ENCODE measurements at regions not wholly inside any gene's neighbourhood (a gene's known extent, or its start where the extent isn't known, plus 50 kb on each side); places are given as distances from the start of the nearest gene placed in this dataset.

DNA sequence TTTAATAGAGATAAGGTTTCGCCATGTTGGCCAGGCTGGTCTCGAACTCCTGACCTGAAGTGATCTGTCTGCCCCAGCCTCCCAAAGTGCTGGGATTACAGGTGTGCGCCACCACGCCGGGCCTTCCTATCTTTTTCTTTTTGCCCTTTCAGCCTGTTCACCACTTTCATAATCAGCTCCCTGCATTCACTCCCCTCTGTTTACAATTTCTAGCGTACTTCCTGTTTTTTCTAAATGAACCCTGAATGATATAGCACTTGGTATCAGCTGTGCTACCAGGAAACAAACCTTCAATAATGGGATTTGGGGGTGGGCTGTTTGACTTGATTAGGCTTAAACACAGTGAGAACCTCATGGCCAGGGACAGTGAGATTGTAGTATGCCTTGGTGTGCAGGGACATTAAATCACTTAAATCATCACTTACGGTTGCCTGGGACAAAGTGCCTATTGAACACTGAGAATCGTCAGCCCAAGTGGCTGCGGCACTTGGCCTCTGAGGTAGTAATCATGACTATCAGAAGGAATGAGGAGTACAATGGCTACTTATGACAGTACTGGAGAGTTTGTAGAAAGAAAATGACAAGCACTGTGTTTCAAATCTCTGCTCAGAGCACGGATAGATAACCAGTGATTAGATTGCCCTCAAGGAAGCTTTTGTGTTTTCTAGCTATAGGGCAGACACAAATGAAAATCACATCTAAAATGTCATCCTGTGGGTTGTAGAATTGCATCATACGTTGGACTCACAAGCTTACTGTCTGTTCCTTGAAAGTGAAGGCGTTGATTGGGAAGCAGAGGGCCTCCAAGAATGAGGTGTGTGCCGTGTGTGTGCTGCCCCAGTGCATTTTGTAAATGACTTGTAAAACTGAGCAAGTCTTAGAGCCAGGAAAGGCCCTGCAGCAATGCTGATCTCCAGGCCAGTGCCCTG lies 661.8 kb downstream of the MATN1 start:
- DNase-seq (ENCODE audit: insufficient read length, low spot score) (no peak), FAIRE-seq (no peak)
- TF ChIP-seq POU2F2 (IDR thresholded peaks at IDR 0.05; ENCODE audit: low read depth, low read length) = no peak
- TF ChIP-seq POLR2AphosphoS5 (IDR thresholded peaks at IDR 0.05; ENCODE audit: low read depth, low read length) = no peak
- no peak for TF ChIP-seq PAX5 (IDR thresholded peaks at IDR 0.05; ENCODE audit: insufficient read depth, low read length, severe bottlenecking)
- TF ChIP-seq TAF1 (IDR thresholded peaks at IDR 0.05; ENCODE audit: low read depth, low read length) = no peak
- TF ChIP-seq POLR2A (IDR thresholded peaks at IDR 0.05; ENCODE audit: low read depth, low read length) = no peak
- no peak for TF ChIP-seq SPI1 (IDR thresholded peaks at IDR 0.05; ENCODE audit: low read depth, low read length)

DNA sequence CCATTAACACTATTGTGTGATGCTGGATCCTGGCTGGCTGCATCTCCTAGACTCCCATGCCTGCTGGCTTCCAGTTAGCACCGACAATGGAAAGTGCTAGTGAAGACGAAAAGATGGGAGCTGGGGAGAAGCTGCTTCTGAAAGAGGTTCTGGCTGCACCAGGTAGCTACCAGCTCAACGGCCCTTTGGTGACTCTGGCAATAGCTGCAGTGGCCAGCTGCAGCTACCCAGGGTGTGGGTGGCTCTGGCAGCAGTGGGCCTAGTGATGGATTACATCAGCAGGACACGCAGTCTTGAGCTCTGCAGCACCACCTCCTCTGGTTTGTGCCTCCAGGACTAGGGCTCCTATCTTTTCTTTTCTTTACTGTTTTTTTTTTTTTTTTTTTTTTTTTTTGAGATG lies 662.6 kb downstream of the MATN1 start:
- DNase-seq (ENCODE audit: insufficient read length, low spot score) (no peak), FAIRE-seq (no peak)
- TF ChIP-seq SPI1 (IDR thresholded peaks at IDR 0.05; ENCODE audit: low read depth, low read length) (no peak), POU2F2 (IDR thresholded peaks at IDR 0.05; ENCODE audit: low read depth, low read length) (no peak), TAF1 (IDR thresholded peaks at IDR 0.05; ENCODE audit: low read depth, low read length) (no peak), PAX5 (IDR thresholded peaks at IDR 0.05; ENCODE audit: insufficient read depth, low read length, severe bottlenecking) (no peak), POLR2AphosphoS5 (IDR thresholded peaks at IDR 0.05; ENCODE audit: low read depth, low read length) (no peak)

DNA sequence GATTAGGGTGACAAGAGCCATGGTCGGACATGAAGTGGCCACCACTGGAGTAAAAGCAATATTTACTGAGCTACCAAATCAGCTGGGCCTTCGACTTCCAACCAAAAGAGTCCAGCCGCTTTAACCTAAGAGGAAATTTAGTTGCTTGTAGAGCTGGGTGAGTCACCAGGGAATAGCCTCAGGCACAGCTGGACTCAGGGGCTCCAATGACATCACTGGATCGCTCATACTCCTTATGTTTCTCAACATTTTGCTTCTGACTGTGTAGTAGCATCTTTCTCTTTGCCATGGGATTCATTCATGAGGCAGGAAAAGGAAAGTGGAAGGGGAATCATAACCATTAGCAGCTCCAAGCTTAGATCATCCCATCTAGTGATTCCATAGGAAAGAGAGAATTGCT lies 664.4 kb downstream of the MATN1 start:
- DNase-seq (ENCODE audit: insufficient read length, low spot score) = no peak
- FAIRE-seq = no peak
- TF ChIP-seq TAF1 (IDR thresholded peaks at IDR 0.05; ENCODE audit: low read depth, low read length) = no peak
- TF ChIP-seq PAX5 (IDR thresholded peaks at IDR 0.05; ENCODE audit: insufficient read depth, low read length, severe bottlenecking) = no peak
- TF ChIP-seq POLR2A (IDR thresholded peaks at IDR 0.05; ENCODE audit: low read depth, low read length) = no peak
- no peak for TF ChIP-seq POU2F2 (IDR thresholded peaks at IDR 0.05; ENCODE audit: low read depth, low read length)
- TF ChIP-seq POLR2AphosphoS5 (IDR thresholded peaks at IDR 0.05; ENCODE audit: low read depth, low read length) = no peak
- no peak for TF ChIP-seq SPI1 (IDR thresholded peaks at IDR 0.05; ENCODE audit: low read depth, low read length)

DNA sequence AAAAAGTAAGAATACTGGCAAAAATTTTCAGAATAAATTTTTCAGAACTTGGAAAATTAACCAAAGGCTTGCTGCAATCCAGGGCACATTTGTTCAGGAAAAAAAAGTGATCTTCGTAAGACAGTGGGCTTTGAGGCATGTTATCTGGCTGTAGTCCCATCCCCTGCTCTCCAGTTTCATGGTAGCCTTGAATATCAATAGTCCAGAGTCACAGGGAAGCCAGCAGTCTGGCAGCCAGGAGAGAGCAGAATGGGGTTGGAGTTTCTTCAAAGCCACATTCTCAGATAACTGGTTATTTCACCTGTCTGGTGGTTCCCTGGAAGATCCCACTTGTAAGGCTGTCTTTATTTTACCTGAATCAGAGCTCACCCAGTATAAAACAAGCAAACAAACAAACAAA lies 669.3 kb downstream of the MATN1 start:
- no peak for FAIRE-seq
- no peak for TF ChIP-seq TAF1 (IDR thresholded peaks at IDR 0.05; ENCODE audit: low read depth, low read length)
- TF ChIP-seq POU2F2 (IDR thresholded peaks at IDR 0.05; ENCODE audit: low read depth, low read length) = no peak
- TF ChIP-seq SPI1 (IDR thresholded peaks at IDR 0.05; ENCODE audit: low read depth, low read length) = no peak
- TF ChIP-seq PAX5 (IDR thresholded peaks at IDR 0.05; ENCODE audit: insufficient read depth, low read length, severe bottlenecking) = no peak
- no peak for DNase-seq (ENCODE audit: insufficient read length, low spot score)

DNA sequence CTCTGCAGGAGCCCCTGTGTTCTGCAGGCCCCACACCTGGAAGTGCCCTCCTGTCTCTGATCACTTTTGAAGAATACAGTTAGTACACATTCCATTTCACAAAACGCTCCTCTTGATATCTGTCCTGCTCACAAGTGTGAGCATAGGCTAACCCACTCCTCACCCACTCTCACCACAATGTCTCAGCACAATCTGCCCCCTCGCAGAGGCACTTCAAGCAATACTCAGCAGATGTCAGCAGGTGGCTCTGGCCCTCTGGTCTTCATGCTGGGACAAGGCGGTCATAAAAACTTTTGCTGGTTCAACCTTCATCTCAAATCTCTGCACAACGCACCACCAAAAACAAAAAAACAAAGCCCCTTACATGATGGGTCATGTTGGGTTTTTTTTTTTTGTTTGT lies 671.2 kb downstream of the MATN1 start:
- DNase-seq (ENCODE audit: insufficient read length, low spot score) (no peak), FAIRE-seq (no peak)
- TF ChIP-seq POLR2AphosphoS5 (IDR thresholded peaks at IDR 0.05; ENCODE audit: low read depth, low read length) (no peak), POU2F2 (IDR thresholded peaks at IDR 0.05; ENCODE audit: low read depth, low read length) (no peak), PAX5 (IDR thresholded peaks at IDR 0.05; ENCODE audit: insufficient read depth, low read length, severe bottlenecking) (no peak), TAF1 (IDR thresholded peaks at IDR 0.05; ENCODE audit: low read depth, low read length) (no peak), POLR2A (IDR thresholded peaks at IDR 0.05; ENCODE audit: low read depth, low read length) (no peak), SPI1 (IDR thresholded peaks at IDR 0.05; ENCODE audit: low read depth, low read length) (no peak)

DNA sequence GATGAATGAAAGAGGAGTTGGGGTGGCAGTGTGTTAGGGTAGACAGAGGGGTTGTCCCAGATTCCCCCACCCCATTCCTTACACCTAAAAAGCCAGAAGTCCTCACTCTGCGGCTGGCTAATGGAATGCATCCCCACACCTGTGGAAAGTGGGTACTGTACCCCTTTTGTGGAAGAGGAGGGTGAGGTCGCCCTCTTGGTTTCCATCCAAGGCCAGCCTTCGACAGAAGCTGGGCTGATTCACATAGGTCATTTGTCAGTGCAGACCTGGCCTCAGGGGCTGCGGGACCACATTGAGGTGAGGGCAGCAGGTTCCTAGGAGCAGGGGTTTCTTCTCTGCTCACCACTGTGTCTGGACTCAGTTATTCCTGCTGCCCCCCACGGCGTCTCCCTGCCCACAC lies 671.6 kb downstream of the MATN1 start:
- no peak for DNase-seq (ENCODE audit: insufficient read length, low spot score)
- no peak for TF ChIP-seq POLR2AphosphoS5 (IDR thresholded peaks at IDR 0.05; ENCODE audit: low read depth, low read length)
- no peak for FAIRE-seq

DNA sequence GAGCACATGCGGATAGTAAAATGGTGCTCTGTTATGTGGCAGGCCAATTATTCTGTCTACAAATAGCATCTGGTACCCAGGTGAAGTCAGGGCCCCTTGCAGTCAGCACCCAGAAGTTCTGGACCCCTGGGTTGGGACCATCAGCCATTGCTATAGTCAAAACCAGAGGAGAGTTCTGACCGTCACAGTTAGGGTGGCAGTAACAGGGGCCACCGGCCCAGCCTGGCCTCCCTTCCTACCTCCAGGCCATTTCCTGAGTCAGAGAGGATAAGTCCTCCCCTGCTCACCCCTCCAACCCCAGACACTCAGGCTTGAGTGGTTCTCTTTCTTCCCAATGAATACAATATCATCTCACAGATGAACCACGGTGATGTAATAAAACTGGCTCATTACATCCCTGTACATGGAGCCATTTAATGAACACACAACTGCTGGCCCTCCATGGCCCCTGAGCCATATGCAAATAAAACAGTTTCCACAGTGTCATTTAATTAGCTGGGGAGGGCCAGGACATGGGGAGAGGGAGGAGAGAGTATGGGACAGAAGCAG lies 673.6 kb downstream of the MATN1 start:
- DNase-seq (ENCODE audit: insufficient read length, low spot score) (no peak), FAIRE-seq (no peak)
- no peak for TF ChIP-seq TAF1 (IDR thresholded peaks at IDR 0.05; ENCODE audit: low read depth, low read length)
- TF ChIP-seq PAX5 (IDR thresholded peaks at IDR 0.05; ENCODE audit: insufficient read depth, low read length, severe bottlenecking) = no peak
- TF ChIP-seq POLR2AphosphoS5 (IDR thresholded peaks at IDR 0.05; ENCODE audit: low read depth, low read length) = no peak
- TF ChIP-seq POLR2A (IDR thresholded peaks at IDR 0.05; ENCODE audit: low read depth, low read length) = no peak
- no peak for TF ChIP-seq SPI1 (IDR thresholded peaks at IDR 0.05; ENCODE audit: low read depth, low read length)
- TF ChIP-seq POU2F2 (IDR thresholded peaks at IDR 0.05; ENCODE audit: low read depth, low read length) = no peak

DNA sequence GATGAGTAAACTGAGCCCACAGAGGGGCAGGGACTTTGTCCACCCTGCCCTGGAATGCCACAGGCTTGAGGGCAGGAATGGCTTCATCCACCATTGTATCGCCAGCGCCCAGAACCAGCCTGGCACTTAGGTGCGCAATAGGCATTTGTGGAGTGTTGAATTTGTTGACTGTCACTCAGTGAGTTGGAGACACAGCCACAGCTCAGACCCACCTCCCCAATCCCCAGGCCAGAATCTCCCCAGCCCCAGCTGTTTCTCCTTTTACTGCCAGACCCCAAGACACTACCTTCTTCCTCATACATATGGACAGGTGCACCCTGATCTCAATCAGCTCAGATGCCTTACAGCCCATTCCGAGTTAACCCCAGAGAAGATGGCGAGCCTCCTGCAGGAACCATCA lies 674.5 kb downstream of the MATN1 start:
- FAIRE-seq (no peak), DNase-seq (ENCODE audit: insufficient read length, low spot score) (no peak)
- no peak for TF ChIP-seq POLR2AphosphoS5 (IDR thresholded peaks at IDR 0.05; ENCODE audit: low read depth, low read length)
- TF ChIP-seq SPI1 (IDR thresholded peaks at IDR 0.05; ENCODE audit: low read depth, low read length) = no peak
- no peak for TF ChIP-seq POLR2A (IDR thresholded peaks at IDR 0.05; ENCODE audit: low read depth, low read length)
- no peak for TF ChIP-seq PAX5 (IDR thresholded peaks at IDR 0.05; ENCODE audit: insufficient read depth, low read length, severe bottlenecking)
- no peak for TF ChIP-seq POU2F2 (IDR thresholded peaks at IDR 0.05; ENCODE audit: low read depth, low read length)
- no peak for TF ChIP-seq TAF1 (IDR thresholded peaks at IDR 0.05; ENCODE audit: low read depth, low read length)

DNA sequence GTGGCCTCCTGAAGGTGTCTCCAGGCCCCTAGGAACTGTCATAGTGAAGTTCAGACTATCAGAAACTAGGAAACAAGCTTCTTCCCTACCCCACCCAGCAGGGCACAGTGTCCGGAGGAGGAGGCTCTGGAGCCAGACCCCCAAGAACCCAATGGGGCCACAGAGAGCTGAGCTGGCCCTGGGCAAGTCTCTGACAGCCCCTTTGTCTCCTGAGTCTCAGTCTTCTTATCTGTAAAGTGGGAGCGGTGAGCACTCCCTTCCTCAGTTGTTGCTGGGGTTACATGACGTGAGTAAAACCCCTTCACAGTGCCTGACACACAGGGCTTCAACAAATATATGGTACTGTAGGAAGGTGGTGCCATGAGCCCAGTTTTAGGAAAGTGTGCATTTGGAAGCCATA lies 675.8 kb downstream of the MATN1 start:
- FAIRE-seq = no peak
- TF ChIP-seq POLR2A (IDR thresholded peaks at IDR 0.05; ENCODE audit: low read depth, low read length) = no peak
- no peak for TF ChIP-seq POU2F2 (IDR thresholded peaks at IDR 0.05; ENCODE audit: low read depth, low read length)
- TF ChIP-seq TAF1 (IDR thresholded peaks at IDR 0.05; ENCODE audit: low read depth, low read length) = no peak
- TF ChIP-seq SPI1 (IDR thresholded peaks at IDR 0.05; ENCODE audit: low read depth, low read length) = no peak
- no peak for TF ChIP-seq PAX5 (IDR thresholded peaks at IDR 0.05; ENCODE audit: insufficient read depth, low read length, severe bottlenecking)
- TF ChIP-seq POLR2AphosphoS5 (IDR thresholded peaks at IDR 0.05; ENCODE audit: low read depth, low read length) = no peak
- no peak for DNase-seq (ENCODE audit: insufficient read length, low spot score)

DNA sequence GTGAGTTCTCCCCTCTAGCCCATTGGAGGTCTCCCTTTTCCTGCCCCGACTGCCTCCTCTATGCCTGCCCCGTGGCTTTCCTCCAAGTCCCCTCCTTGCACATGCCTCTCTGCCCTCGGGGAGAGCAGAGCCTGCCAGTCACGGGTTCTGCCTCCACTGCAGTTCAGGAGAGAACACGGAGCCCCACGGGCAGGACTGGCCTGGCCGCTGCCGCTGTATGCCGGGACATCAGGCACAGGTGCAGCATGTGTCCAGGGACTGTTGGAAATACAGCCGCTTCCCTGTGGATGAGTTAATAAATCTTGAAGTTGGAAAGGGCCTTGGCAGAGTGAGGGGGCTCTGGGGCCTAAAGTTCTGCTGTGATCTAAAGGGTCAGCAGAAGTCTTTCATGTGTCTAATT lies 676.6 kb downstream of the MATN1 start:
- FAIRE-seq (no peak), DNase-seq (ENCODE audit: insufficient read length, low spot score) (no peak)
- TF ChIP-seq POU2F2 (IDR thresholded peaks at IDR 0.05; ENCODE audit: low read depth, low read length) (no peak), POLR2A (IDR thresholded peaks at IDR 0.05; ENCODE audit: low read depth, low read length) (no peak), POLR2AphosphoS5 (IDR thresholded peaks at IDR 0.05; ENCODE audit: low read depth, low read length) (no peak), TAF1 (IDR thresholded peaks at IDR 0.05; ENCODE audit: low read depth, low read length) (no peak), SPI1 (IDR thresholded peaks at IDR 0.05; ENCODE audit: low read depth, low read length) (no peak), PAX5 (IDR thresholded peaks at IDR 0.05; ENCODE audit: insufficient read depth, low read length, severe bottlenecking) (no peak)
